Upper lobe of left lung (tissue), 6 donors: ENCODE measurements at regions not wholly inside any gene's neighbourhood (a gene's known extent, or its start where the extent isn't known, plus 50 kb on each side); places are given as distances from the start of the nearest gene placed in this dataset.

Experiments used
- ATAC-seq, 2 donors: fragments of 200-7000 bp; cut with Tn5 transposase; one replicate each; pipeline ENCODE4 v1.9.1; 2022; ENCODE audit warnings: mild to moderate bottlenecking in 2 of 2, moderate library complexity in 2 of 2; ENCODE audit not compliant: low FRiP score in 2 of 2
- DNase-seq, 2 donors: peaks; one replicate each; pipeline ENCODE4 v3.0.0-alpha.2; 2019 to 2020
- H3K27ac ChIP-seq, 4 donors: fragments of 200-600 bp; sonication (generic); one replicate each; pipeline ENCODE4 v1.5.1; 2016 to 2019
- H3K27me3 ChIP-seq, 4 donors: fragments of 200-600 bp; sonication (generic); one replicate each; pipeline ENCODE4 v1.5.1; 2017 to 2019
- H3K36me3 ChIP-seq, 4 donors: fragments of 200-600 bp; sonication (generic); one replicate each; pipeline ENCODE4 v1.5.1; 2016 to 2019
- H3K4me1 ChIP-seq, 4 donors: fragments of 200-600 bp; sonication (generic); one replicate each; pipeline ENCODE4 v1.5.1; 2018 to 2019
- H3K4me3 ChIP-seq, 4 donors: fragments of 200-600 bp; sonication (generic); one replicate each; pipeline ENCODE4 v1.5.1; 2017 to 2019; ENCODE audit warnings: mild to moderate bottlenecking in 2 of 4, moderate library complexity in 1 of 4
- H3K9me3 ChIP-seq, 4 donors: fragments of 200-600 bp; sonication (generic); one replicate each; pipeline ENCODE4 v1.5.1; 2018 to 2019
- EP300 ChIP-seq, 4 donors: sonication (generic); formaldehyde crosslinking; IDR thresholded peaks; one replicate each; pipeline ENCODE4 v1.5.1; 2017; ENCODE audit warnings: antibody characterized with exemption in 4 of 4, control low read depth in 2 of 4
- POLR2A ChIP-seq, 4 donors: fragments of 450-650 bp; IDR thresholded peaks; one replicate each; pipeline ENCODE4 v1.5.1; 2016 to 2017; ENCODE audit warnings: antibody characterized with exemption in 4 of 4, mild to moderate bottlenecking in 2 of 4
- POLR2AphosphoS5 ChIP-seq, 2 donors: sonication (generic); formaldehyde crosslinking; IDR thresholded peaks; one replicate each; pipeline ENCODE4 v1.5.1; 2017; ENCODE audit warnings: antibody characterized with exemption in 2 of 2
- WGBS, 2 donors: methylation state at CpG; one replicate each; pipeline ENCODE4 v1.1.5; 2017 to 2018; 5-methylcytosine and 5-hydroxymethylcytosine counted together
- TF ChIP-seq, protein P1 (sequence below), 6 experiments: fragments of 450-650 bp in 4 of 6; fragments of 200-600 bp in 2 of 6; sonication (generic) in 2 of 6; IDR thresholded peaks; one replicate each; pipeline ENCODE4 v1.5.1; 2016 to 2019; ENCODE audit warnings: antibody characterized with exemption in 6 of 6
- donor health status: DM: no; HTN: no; CAD: no; lungs with moderate emphysema.
- donor health status: DM: no; HTN: yes; CAD: no; lungs with severe emphysema.

DNA sequence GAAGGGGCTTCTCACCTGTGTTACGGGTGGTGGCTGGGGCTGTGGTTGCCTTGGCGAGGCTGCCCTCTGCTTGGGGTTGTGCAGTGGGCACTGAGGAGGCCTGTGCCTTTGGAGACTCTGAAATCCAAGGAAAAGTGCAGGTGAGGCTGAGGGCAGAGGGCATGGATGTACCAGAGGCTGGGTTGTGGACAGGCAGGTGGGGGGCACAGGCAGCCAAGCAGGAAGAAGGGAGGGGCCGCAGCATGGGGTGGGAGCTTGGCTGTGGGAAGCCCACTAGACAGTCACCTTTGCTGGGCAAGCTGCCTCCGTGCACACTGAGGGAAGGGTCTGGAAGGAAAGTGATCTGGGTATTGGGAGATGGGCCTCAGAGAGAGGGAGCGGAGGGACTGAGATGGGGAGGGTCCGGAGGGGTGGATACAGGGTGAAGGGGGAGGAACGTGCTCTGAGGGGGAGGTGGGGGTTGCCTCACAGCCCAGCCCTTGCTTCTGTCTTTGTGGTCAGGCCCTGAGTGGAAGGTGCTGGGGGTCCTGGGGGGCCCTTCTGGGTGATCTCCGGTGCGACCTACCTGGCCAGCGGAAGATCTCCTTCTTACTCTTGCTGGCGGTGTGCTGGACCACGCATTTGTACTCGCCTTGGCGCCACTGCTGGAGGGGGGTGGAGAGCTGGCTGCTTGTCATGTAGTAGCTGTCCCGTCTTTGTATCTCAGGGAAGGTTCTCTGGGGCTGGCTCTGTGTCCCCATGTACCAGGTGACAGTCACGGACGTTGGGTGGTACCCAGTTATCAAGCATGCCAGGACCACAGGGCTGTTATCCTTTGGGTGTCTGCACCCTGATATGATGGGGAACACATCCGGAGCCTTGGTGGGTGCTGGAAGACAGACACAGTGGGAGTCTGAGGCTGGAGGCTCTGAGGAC lies 318.7 kb downstream of the TMEM121 start:
- 82 to 83% methylated on average over 11 to 18 of the region's 18 CpGs for WGBS, 2 donors
- Histone ChIP-seq H3K9me3 (no peaks in the 10 kb centered on the region), H3K4me1 (no peaks in the 10 kb centered on the region), H3K27ac (no peak overlapping the region), H3K27me3 (no peaks in the 10 kb centered on the region), H3K36me3 (no peaks in the 10 kb centered on the region), H3K4me3 (no peak overlapping the region)
- peak; percentile 18 to 36 for DNase-seq
- no peak for ATAC-seq
- TF ChIP-seq, protein P1, sequence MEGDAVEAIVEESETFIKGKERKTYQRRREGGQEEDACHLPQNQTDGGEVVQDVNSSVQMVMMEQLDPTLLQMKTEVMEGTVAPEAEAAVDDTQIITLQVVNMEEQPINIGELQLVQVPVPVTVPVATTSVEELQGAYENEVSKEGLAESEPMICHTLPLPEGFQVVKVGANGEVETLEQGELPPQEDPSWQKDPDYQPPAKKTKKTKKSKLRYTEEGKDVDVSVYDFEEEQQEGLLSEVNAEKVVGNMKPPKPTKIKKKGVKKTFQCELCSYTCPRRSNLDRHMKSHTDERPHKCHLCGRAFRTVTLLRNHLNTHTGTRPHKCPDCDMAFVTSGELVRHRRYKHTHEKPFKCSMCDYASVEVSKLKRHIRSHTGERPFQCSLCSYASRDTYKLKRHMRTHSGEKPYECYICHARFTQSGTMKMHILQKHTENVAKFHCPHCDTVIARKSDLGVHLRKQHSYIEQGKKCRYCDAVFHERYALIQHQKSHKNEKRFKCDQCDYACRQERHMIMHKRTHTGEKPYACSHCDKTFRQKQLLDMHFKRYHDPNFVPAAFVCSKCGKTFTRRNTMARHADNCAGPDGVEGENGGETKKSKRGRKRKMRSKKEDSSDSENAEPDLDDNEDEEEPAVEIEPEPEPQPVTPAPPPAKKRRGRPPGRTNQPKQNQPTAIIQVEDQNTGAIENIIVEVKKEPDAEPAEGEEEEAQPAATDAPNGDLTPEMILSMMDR (IDR thresholded peaks at IDR 0.05) = no peak
- TF ChIP-seq POLR2AphosphoS5 (IDR thresholded peaks at IDR 0.05) = no peak
- no peak for TF ChIP-seq POLR2A (IDR thresholded peaks at IDR 0.05)
- no peak for TF ChIP-seq EP300 (IDR thresholded peaks at IDR 0.05)

DNA sequence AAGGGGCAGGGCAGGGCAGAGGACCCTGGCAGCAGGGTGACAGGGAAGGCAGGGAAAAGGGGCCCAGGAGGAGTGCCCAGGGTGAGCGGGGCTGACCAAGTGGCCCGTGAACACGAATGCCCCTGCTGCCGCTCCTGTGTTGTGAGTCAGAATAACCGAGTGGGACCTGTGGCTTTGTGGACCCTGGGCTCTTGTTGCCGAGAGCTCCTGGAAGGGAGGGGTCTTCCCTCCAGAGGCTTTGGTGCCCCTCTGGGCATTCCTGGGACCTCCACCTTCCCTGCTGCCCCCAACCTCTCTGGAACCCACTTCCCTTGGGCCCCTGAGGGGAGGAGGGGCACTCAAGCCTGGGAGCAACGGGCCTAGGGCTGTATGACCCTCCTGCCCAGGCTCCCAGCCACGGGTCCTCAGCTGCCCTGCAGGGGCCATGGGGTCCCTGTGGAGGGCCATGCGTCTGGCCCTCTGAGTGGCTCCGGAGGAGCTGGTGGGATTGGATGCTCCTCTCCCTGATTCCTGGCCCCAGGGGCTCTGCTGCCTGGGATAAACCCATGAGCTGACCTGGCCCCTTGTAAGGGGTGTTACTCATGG lies 319.4 kb downstream of the TMEM121 start:
- H3K27ac ChIP-seq = no peak overlapping the region
- H3K27me3 ChIP-seq = no peaks in the 10 kb centered on the region
- ATAC-seq (no peak), DNase-seq (peak; percentile 14 to 62)
- no peaks in the 10 kb centered on the region for H3K36me3 ChIP-seq
- TF ChIP-seq POLR2AphosphoS5 (IDR thresholded peaks at IDR 0.05) = no peak
- TF ChIP-seq POLR2A (IDR thresholded peaks at IDR 0.05) = no peak
- no peak for TF ChIP-seq EP300 (IDR thresholded peaks at IDR 0.05)
- TF ChIP-seq, protein P1 (IDR thresholded peaks at IDR 0.05) = no peak
- no peaks in the 10 kb centered on the region for H3K9me3 ChIP-seq
- H3K4me3 ChIP-seq = no peak overlapping the region
- 86 to 92% methylated on average over 5 to 10 of the region's 10 CpGs for WGBS, 2 donors
- no peaks in the 10 kb centered on the region for H3K4me1 ChIP-seq

DNA sequence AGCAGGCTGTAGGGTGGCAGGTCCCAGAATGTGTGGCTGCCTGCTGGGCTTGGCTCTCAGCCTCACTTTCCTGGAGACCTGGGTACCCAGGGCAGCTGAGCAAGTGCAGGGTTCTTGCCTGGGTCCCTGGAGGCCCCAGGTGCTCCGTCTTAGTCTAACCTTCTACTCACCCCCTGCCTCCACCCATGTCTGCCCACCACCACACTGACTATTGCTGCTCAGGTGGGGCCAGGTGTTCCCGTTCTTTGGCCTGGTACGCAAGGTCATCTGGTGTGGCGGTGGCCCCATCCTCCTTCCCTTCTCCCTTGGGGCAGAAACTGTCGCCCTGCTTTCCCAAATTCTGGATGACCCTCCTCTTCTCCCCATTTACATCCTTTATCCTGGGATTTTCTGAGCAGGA lies 319.9 kb downstream of the TMEM121 start:
- Histone ChIP-seq H3K27ac (no peak overlapping the region), H3K4me3 (no peak overlapping the region), H3K4me1 (no peaks in the 10 kb centered on the region), H3K9me3 (no peaks in the 10 kb centered on the region), H3K36me3 (no peaks in the 10 kb centered on the region), H3K27me3 (no peaks in the 10 kb centered on the region)
- TF ChIP-seq POLR2A (IDR thresholded peaks at IDR 0.05) = no peak
- TF ChIP-seq POLR2AphosphoS5 (IDR thresholded peaks at IDR 0.05) = no peak
- TF ChIP-seq EP300 (IDR thresholded peaks at IDR 0.05) = no peak
- TF ChIP-seq, protein P1 (IDR thresholded peaks at IDR 0.05) = no peak
- DNase-seq = peak in 1 of 2 donors; percentile 15
- whole genome bisulfite sequencing, 2 donors = 83 to 90% methylated on average over 5 of the region's 5 CpGs
- no peak for ATAC-seq

DNA sequence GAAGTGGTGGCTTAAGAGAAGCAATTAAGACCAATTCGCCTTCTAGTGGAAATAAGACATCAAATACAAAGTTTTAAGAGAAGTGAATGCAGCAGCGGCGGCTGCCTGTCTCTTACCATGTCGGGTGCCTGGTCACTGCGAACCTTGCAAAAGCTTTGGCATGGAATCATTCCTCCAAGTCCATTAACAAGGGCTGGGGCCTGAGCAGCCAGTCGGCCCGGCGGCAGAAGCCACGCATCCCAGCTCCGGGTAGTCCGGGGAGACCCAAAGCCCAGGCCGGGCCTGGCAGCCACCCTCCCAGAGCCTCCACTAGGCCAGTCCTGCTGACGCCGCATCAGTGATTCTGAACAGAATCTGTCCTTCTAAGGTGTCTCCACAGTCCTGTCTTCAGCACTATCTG lies 321.0 kb downstream of the TMEM121 start:
- whole genome bisulfite sequencing, 2 donors = 91 to 92% methylated on average over 7 to 14 of the region's 14 CpGs
- no peak for ATAC-seq
- DNase-seq = peak in 1 of 2 donors; percentile 69

More for the DNA sequence above, 321.0 kb downstream of the TMEM121 start:
- Histone ChIP-seq H3K27me3 (no peaks in the 10 kb centered on the region), H3K36me3 (no peaks in the 10 kb centered on the region), H3K27ac (no peak overlapping the region), H3K4me1 (no peaks in the 10 kb centered on the region), H3K4me3 (no peak overlapping the region), H3K9me3 (no peaks in the 10 kb centered on the region)
- TF ChIP-seq POLR2AphosphoS5 (IDR thresholded peaks at IDR 0.05) (no peak), EP300 (IDR thresholded peaks at IDR 0.05) (no peak), POLR2A (IDR thresholded peaks at IDR 0.05) (no peak)
- TF ChIP-seq, protein P1 (IDR thresholded peaks at IDR 0.05) = no peak
